ENCODE measurements at regions not wholly inside any gene's neighbourhood (a gene's known extent, or its start where the extent isn't known, plus 50 kb on each side); places are given as distances from the start of the nearest gene placed in this dataset.
"Not testable (repeated sequence)": the region's sequence is repeated elsewhere in the genome, so short reads cannot be mapped to it uniquely, and the experiment has no call there.

GRCh38 chr18:1438967-1439366, 534.3 kb downstream of the ADCYAP1 start:
- DNase-seq (no peak), ATAC-seq (no peak)
- H3K36me3 Mint-ChIP-seq (ENCODE audit: low read depth): no peaks in the 10 kb centered on the region
- H3K27ac Mint-ChIP-seq: no peak overlapping the region
- no peak overlapping the region for H3K4me3 Mint-ChIP-seq
- peaks cover 5% of the 10 kb centered on the region for H3K9me3 Mint-ChIP-seq
- H3K4me1 Mint-ChIP-seq: no peaks in the 10 kb centered on the region
- H3K27me3 Mint-ChIP-seq: no peaks in the 10 kb centered on the region

GRCh38 chr18:1444062-1444461, 539.4 kb downstream of the ADCYAP1 start:
- H3K27ac Mint-ChIP-seq; H3K4me3 Mint-ChIP-seq; H3K27me3 Mint-ChIP-seq; H3K4me1 Mint-ChIP-seq; DNase-seq; ATAC-seq; H3K9me3 Mint-ChIP-seq; H3K36me3 Mint-ChIP-seq (ENCODE audit: low read depth): not testable (repeated sequence)

GRCh38 chr18:1446765-1447164, 542.1 kb downstream of the ADCYAP1 start:
- Mint-ChIP-seq H3K27me3 (no peaks in the 10 kb centered on the region), H3K36me3 (ENCODE audit: low read depth) (no peaks in the 10 kb centered on the region), H3K4me1 (no peaks in the 10 kb centered on the region), H3K9me3 (peaks cover 4% of the 10 kb centered on the region), H3K4me3 (no peak overlapping the region), H3K27ac (no peak overlapping the region)
- ATAC-seq (no peak), DNase-seq (no peak)

- H3K27me3 Mint-ChIP-seq: peaks cover 2% of the 10 kb centered on the region
- no peak overlapping the region for H3K27ac Mint-ChIP-seq
- peaks cover 16% of the 10 kb centered on the region for H3K9me3 Mint-ChIP-seq
- no peak for ATAC-seq
- H3K4me1 Mint-ChIP-seq: no peaks in the 10 kb centered on the region
- no peak overlapping the region for H3K4me3 Mint-ChIP-seq
- H3K36me3 Mint-ChIP-seq (ENCODE audit: low read depth): no peaks in the 10 kb centered on the region
- DNase-seq: no peak
These were observed 548.1 kb downstream of the ADCYAP1 start for GRCh38 chr18:1452821-1453220.

GRCh38 chr18:1455605-1456004, 550.9 kb downstream of the ADCYAP1 start:
- Mint-ChIP-seq H3K27me3 (peaks cover 2% of the 10 kb centered on the region), H3K4me3 (no peak overlapping the region), H3K4me1 (no peaks in the 10 kb centered on the region), H3K9me3 (peaks cover 21% of the 10 kb centered on the region), H3K27ac (no peak overlapping the region), H3K36me3 (ENCODE audit: low read depth) (no peaks in the 10 kb centered on the region)
- no peak for ATAC-seq
- no peak for DNase-seq

- Mint-ChIP-seq H3K27ac (no peak overlapping the region), H3K4me3 (no peak overlapping the region), H3K36me3 (ENCODE audit: low read depth) (no peaks in the 10 kb centered on the region), H3K27me3 (no peaks in the 10 kb centered on the region), H3K4me1 (no peaks in the 10 kb centered on the region), H3K9me3 (peaks cover 12% of the 10 kb centered on the region)
- DNase-seq: no peak
- ATAC-seq: no peak
These were observed 553.9 kb downstream of the ADCYAP1 start for GRCh38 chr18:1458547-1458946.

GRCh38 chr18:1463981-1464380, 559.3 kb downstream of the ADCYAP1 start:
- H3K4me3 Mint-ChIP-seq: no peak overlapping the region
- ATAC-seq: no peak
- peaks cover 9% of the 10 kb centered on the region for H3K9me3 Mint-ChIP-seq
- H3K27ac Mint-ChIP-seq: no peak overlapping the region
- no peaks in the 10 kb centered on the region for H3K36me3 Mint-ChIP-seq (ENCODE audit: low read depth)
- H3K4me1 Mint-ChIP-seq: no peaks in the 10 kb centered on the region
- H3K27me3 Mint-ChIP-seq: no peaks in the 10 kb centered on the region
- no peak for DNase-seq

GRCh38 chr18:1464444-1465217, 560.0 kb downstream of the ADCYAP1 start:
- Mint-ChIP-seq H3K4me3 (no peak overlapping the region), H3K27me3 (no peaks in the 10 kb centered on the region), H3K36me3 (ENCODE audit: low read depth) (no peaks in the 10 kb centered on the region), H3K27ac (no peak overlapping the region), H3K4me1 (no peaks in the 10 kb centered on the region), H3K9me3 (peaks cover 4% of the 10 kb centered on the region)
- ATAC-seq (no peak), DNase-seq (no peak)

- Mint-ChIP-seq H3K4me3 (no peak overlapping the region), H3K27me3 (no peaks in the 10 kb centered on the region), H3K9me3 (peaks cover 1% of the 10 kb centered on the region), H3K4me1 (no peaks in the 10 kb centered on the region), H3K36me3 (ENCODE audit: low read depth) (no peaks in the 10 kb centered on the region), H3K27ac (no peak overlapping the region)
- DNase-seq: no peak
- ATAC-seq: no peak
These were observed 561.4 kb downstream of the ADCYAP1 start for GRCh38 chr18:1466035-1466434.

GRCh38 chr18:1467461-1467964, 562.8 kb downstream of the ADCYAP1 start:
- DNase-seq (no peak), ATAC-seq (no peak)
- no peaks in the 10 kb centered on the region for H3K4me1 Mint-ChIP-seq
- no peak overlapping the region for H3K4me3 Mint-ChIP-seq
- H3K9me3 Mint-ChIP-seq: no peaks in the 10 kb centered on the region
- no peak overlapping the region for H3K27ac Mint-ChIP-seq
- no peaks in the 10 kb centered on the region for H3K27me3 Mint-ChIP-seq
- H3K36me3 Mint-ChIP-seq (ENCODE audit: low read depth): no peaks in the 10 kb centered on the region

- DNase-seq: no peak
- no peak for ATAC-seq
- Mint-ChIP-seq H3K27me3 (no peaks in the 10 kb centered on the region), H3K27ac (no peak overlapping the region), H3K36me3 (ENCODE audit: low read depth) (no peaks in the 10 kb centered on the region), H3K4me3 (no peak overlapping the region), H3K4me1 (no peaks in the 10 kb centered on the region), H3K9me3 (no peaks in the 10 kb centered on the region)
These were observed 563.9 kb downstream of the ADCYAP1 start for GRCh38 chr18:1468550-1468949.

- Mint-ChIP-seq H3K4me3 (no peak overlapping the region), H3K27me3 (no peaks in the 10 kb centered on the region), H3K27ac (no peak overlapping the region), H3K9me3 (no peaks in the 10 kb centered on the region), H3K36me3 (ENCODE audit: low read depth) (no peaks in the 10 kb centered on the region), H3K4me1 (no peaks in the 10 kb centered on the region)
- ATAC-seq: no peak
- no peak for DNase-seq
These were observed 571.2 kb downstream of the ADCYAP1 start for GRCh38 chr18:1475867-1476266.

GRCh38 chr18:1480309-1480708, 575.6 kb downstream of the ADCYAP1 start:
- ATAC-seq (no peak), DNase-seq (no peak)
- Mint-ChIP-seq H3K36me3 (ENCODE audit: low read depth) (no peaks in the 10 kb centered on the region), H3K27me3 (no peaks in the 10 kb centered on the region), H3K9me3 (no peaks in the 10 kb centered on the region), H3K4me1 (no peaks in the 10 kb centered on the region), H3K27ac (no peak overlapping the region), H3K4me3 (no peak overlapping the region)

GRCh38 chr18:1481577-1481976, 576.9 kb downstream of the ADCYAP1 start:
- no peak overlapping the region for H3K4me3 Mint-ChIP-seq
- DNase-seq (no peak), ATAC-seq (no peak)
- H3K27me3 Mint-ChIP-seq: no peaks in the 10 kb centered on the region
- no peaks in the 10 kb centered on the region for H3K9me3 Mint-ChIP-seq
- H3K36me3 Mint-ChIP-seq (ENCODE audit: low read depth): no peaks in the 10 kb centered on the region
- no peak overlapping the region for H3K27ac Mint-ChIP-seq
- H3K4me1 Mint-ChIP-seq: no peaks in the 10 kb centered on the region

- H3K27ac Mint-ChIP-seq: no peak overlapping the region
- no peaks in the 10 kb centered on the region for H3K27me3 Mint-ChIP-seq
- no peaks in the 10 kb centered on the region for H3K36me3 Mint-ChIP-seq (ENCODE audit: low read depth)
- H3K9me3 Mint-ChIP-seq: peaks cover 4% of the 10 kb centered on the region
- no peak overlapping the region for H3K4me3 Mint-ChIP-seq
- DNase-seq (no peak), ATAC-seq (no peak)
- no peaks in the 10 kb centered on the region for H3K4me1 Mint-ChIP-seq
These were observed 578.7 kb downstream of the ADCYAP1 start for GRCh38 chr18:1483385-1483784.

GRCh38 chr18:1487457-1487856, 582.8 kb downstream of the ADCYAP1 start:
- Mint-ChIP-seq H3K36me3 (ENCODE audit: low read depth) (no peaks in the 10 kb centered on the region), H3K4me3 (no peak overlapping the region), H3K27ac (no peak overlapping the region), H3K9me3 (peaks cover 13% of the 10 kb centered on the region), H3K27me3 (no peaks in the 10 kb centered on the region), H3K4me1 (no peaks in the 10 kb centered on the region)
- ATAC-seq (no peak), DNase-seq (no peak)

All from activated naive CD8-positive, alpha-beta T cell treated with anti-CD3 and anti-CD28 coated beads, Interleukin-2, amount 50 U/mL, for 24 hours (primary cell).